ENCODE measurements at regions not wholly inside any gene's neighbourhood (a gene's known extent, or its start where the extent isn't known, plus 50 kb on each side); places are given as distances from the start of the nearest gene placed in this dataset.

- TF ChIP-seq POLR2A (IDR thresholded peaks at IDR 0.05; ENCODE audit: low read length) (no peak), GATA1 (IDR thresholded peaks at IDR 0.05; ENCODE audit: low read depth, low read length) (no peak)
Observed at GRCh38 chr17:14772776-14773175, 471.9 kb downstream of the HS3ST3B1 start.
